ENCODE measurements at regions not wholly inside any gene's neighbourhood (a gene's known extent, or its start where the extent isn't known, plus 50 kb on each side); places are given as distances from the start of the nearest gene placed in this dataset.

GRCh38 chr14:71472356-71473340 is 459.6 kb upstream of the RGS6 start:
- DNase-seq, result no peak

DNA sequence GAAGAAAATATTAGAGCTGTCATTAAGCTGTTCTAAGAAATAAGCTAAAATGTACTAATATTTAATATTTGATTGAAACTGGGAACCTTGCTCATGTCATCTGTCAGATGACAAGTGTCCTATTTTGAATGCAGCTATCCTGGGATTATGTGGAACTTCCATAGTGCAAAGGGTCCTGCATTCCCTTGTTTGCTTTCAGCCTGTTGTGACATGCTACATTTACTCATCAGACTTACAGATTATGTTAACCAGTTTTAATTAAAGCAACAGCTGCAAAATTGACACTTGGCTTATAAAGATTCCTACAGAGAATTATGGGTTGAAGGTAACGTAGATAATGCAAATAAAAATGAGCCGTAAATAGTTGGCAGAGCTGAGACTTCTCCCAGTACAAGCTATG is 458.4 kb upstream of the RGS6 start:
- no peak for DNase-seq

GRCh38 chr14:71474301-71475265 is 457.6 kb upstream of the RGS6 start:
- DNase-seq, result no peak

GRCh38 chr14:71475916-71476315 is 456.3 kb upstream of the RGS6 start:
- DNase-seq, result no peak

DNA sequence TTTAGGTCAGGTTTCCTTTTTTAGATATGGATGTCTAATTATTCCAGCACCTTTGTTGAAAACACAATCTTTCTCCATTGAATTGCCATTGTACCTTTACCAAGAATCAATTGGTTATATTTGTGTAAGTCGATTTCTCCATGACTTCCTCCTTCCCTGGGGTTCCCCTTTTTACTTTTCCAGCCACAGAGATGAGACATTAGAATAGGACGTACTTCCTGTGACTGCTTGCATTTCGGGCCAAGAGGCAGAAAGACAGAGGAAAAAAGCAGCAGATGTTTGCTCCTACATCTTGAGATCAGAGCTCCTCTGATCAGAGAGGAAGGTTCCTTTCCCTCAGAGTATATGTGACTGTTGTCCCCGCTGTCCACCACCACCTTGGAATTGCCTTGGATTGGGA is 453.7 kb upstream of the RGS6 start:
- no peak for DNase-seq

GRCh38 chr14:71481021-71481654 is 451.1 kb upstream of the RGS6 start:
- DNase-seq, result no peak

DNA sequence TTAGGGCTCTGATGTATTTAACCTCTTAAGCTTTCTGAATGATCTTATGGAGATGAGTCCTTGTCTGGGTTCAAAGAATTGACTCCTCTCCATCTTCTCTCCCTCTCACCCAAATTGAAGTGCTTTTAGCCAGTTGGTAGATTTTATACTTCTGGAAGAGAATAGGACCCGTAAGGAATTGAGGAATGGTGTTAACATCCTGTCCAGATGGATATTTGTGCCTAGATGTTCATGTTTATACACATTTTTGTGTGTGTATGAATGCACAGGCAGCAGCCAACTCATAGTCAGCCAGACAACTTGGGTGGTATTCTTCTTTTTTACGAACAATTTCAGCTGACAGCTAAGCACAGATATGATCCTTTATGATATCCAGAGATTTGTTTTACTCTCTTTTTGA is 449.6 kb upstream of the RGS6 start:
- no peak for DNase-seq

DNA sequence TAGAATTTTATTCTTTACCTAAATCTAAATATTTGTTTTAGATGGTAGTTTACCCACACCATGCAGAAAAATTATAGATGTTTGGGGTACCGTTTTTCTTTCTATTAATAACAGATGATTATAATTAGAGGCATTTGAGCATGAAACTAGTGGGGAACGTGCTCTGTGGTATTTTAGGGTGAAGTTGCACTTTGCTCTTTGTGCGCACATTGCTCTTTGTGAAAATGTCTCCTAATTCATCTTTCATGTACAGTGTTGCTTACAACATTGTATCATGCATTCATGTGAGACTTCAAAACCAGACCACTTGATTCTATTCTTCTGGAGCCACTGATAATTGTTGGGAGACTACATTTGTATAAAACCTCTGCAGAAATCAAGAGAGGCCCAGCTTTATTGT is 449.1 kb upstream of the RGS6 start:
- DNase-seq, result no peak

DNA sequence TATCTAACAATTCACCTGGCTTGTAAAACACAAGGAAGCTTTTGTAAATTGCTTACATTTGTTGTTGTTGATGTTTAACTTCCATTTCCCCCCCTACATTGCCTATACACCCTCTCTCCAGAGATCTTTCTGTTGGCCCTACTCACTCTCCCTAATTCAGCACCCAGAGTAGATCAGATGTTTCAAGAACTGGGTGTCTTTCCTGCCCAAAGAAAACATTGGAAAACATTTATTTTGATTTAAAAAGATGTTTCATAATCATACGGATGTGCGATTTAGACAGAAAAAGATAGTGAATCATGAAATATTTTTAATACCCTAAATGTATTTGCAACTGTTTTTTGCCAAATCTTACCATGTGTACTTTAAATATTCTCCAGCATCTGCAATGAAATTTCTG is 446.4 kb upstream of the RGS6 start:
- no peak for DNase-seq

GRCh38 chr14:71486279-71486678 is 445.9 kb upstream of the RGS6 start:
- DNase-seq, result no peak

- DNase-seq, result no peak
These were observed 444.8 kb upstream of the RGS6 start for GRCh38 chr14:71487449-71487848.

- no peak for DNase-seq
These were observed 444.3 kb upstream of the RGS6 start for GRCh38 chr14:71487941-71488340.

GRCh38 chr14:71488703-71489191 is 443.5 kb upstream of the RGS6 start:
- no peak for DNase-seq

DNA sequence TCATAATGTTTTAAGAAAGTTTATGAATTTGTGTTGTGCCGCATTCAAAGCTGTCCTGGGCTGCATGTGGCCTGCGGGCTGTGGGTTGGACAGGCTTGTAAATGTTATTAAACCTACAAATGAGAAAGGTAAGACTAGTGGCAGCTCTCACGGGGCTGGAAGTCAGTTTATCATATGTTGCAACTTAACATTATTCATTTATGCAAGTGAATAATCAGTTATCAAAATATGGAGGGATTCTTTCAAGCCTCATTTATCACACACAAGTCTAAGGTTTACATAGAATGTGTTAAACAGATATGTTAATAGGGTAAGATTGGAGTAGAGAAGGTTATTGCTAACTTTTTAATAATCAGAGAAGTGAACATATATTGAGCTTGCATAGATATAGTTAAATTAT is 442.5 kb upstream of the RGS6 start:
- DNase-seq, result no peak

DNA sequence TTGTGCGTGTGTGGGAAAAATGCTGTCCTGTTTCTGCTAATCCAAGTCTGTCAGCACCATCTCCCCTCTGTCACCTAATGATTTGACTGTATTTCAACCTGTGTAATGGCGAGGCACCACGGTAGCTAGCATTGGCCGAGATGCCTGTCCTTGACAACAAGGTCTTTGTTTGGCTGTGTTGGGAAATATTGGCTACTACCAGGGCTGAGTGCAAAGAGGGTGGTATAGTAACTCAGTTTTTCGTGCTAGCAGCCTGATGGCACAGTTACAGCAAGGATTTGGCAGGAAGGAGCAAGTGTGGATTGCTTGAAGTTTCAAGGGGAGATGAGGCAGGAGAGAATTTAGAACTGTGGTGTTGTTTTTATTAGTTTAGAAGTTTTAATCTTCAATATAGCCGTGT is 440.3 kb upstream of the RGS6 start:
- no peak for DNase-seq

- no peak for DNase-seq
These were observed 439.9 kb upstream of the RGS6 start for GRCh38 chr14:71492346-71492745.

DNA sequence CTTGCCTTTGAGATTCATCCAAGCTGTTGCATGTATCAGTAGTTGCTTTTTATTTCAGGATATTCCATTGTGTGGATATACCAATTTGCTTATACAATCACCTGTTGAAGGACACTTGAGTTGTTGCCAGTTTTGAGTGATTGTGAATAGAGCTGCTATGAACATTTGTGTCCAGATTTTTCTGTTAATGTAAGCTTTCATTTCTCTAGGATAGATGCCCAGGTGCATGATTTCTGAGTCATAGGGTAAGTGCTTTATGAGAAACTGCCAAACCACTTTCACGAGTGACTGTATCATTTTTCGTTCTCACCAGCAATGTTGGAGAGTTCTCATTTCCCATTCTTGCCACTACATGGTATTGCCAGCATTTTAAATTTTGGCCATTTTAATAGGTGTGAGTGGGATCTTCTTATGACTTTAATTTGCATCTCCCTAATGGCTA is 434.6 kb upstream of the RGS6 start:
- DNase-seq, result no peak

DNA sequence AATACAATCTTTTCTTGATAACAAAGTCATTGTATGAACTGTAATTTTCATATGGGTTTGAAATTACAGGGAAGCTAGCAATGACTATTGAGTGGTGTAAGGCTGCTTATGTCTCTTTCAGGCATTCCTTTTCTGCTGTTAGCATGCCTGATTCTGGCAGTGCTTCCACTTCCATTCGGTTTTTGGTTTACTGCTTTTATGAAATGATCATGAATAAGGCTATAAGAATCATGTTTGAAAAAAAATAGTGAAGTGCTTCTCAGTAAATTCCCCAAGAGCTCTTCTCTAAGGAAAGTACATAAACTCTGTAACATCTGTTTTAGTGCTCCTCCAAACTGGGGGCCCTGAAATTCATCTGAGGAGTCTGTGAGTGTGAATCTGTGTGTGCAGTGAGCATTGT is 434.0 kb upstream of the RGS6 start:
- DNase-seq, result no peak

DNA sequence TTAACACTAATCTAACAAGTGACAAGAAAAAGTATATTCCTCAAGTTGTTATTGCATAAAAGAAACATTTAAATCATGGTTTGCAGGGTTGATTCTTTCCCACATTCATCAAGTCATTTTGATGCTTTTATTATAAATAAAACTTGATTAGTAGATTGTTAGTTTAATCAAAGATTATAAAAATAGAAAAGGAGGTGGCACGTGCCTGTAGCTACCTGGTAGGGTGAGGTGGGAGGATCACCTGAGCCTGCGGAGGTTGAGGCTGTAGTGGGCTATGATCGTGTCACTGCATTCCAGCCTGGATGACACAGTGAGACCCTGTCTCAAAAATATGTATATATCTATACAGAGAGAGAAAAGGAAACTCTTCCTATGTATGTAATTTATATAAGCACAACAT is 433.2 kb upstream of the RGS6 start:
- no peak for DNase-seq

GRCh38 chr14:71507681-71508080 is 424.5 kb upstream of the RGS6 start:
- no peak for DNase-seq

DNA sequence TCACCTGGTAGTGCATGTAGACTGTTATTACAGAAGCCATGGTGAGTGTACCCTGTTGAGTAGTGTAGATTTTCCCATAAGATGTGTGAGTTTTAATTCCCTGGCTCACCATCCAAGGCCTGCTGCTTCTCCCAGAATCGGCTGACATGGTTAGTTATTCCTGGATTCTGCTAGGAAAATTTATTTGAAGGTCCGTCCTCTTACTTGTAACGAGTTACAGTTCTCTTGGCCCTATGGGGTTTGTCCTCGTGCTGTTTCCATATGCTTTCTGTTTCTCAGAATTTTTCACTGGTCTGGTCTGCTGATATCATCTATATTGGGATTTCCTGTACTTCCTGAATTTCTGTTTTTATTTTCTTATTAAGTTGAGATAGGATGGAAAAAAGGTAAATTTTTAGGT is 423.3 kb upstream of the RGS6 start:
- DNase-seq, result no peak

GRCh38 chr14:71511152-71511551 is 421.1 kb upstream of the RGS6 start:
- DNase-seq, result no peak

Data from NCI-H1417 treated with DMSO at 0.1 percent for 48 hours (cell line).